ENCODE measurements at regions not wholly inside any gene's neighbourhood (a gene's known extent, or its start where the extent isn't known, plus 50 kb on each side); places are given as distances from the start of the nearest gene placed in this dataset.

DNA sequence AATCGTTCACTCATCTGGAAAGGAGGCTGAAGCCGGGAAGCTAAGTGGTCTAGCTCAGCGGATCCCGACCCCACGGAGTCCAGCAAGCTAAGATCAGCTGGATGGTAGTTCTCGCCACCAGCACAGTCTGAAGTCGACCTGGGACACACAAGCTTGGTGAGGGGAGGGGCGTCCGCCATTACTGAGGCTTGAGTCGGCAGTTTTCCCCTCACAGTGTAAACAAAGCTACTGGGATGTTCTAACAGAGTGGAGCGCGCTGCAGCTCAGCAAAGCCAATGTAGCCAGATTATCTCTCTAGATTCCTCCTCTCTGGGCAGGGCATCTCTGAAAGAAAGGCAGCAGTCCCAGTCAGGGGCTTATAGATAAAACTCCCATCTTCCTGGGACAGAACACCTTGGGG is 555.4 kb downstream of the BCOR start:
- TF ChIP-seq, protein P1, sequence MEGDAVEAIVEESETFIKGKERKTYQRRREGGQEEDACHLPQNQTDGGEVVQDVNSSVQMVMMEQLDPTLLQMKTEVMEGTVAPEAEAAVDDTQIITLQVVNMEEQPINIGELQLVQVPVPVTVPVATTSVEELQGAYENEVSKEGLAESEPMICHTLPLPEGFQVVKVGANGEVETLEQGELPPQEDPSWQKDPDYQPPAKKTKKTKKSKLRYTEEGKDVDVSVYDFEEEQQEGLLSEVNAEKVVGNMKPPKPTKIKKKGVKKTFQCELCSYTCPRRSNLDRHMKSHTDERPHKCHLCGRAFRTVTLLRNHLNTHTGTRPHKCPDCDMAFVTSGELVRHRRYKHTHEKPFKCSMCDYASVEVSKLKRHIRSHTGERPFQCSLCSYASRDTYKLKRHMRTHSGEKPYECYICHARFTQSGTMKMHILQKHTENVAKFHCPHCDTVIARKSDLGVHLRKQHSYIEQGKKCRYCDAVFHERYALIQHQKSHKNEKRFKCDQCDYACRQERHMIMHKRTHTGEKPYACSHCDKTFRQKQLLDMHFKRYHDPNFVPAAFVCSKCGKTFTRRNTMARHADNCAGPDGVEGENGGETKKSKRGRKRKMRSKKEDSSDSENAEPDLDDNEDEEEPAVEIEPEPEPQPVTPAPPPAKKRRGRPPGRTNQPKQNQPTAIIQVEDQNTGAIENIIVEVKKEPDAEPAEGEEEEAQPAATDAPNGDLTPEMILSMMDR (IDR thresholded peaks at IDR 0.05), result no peak
- DNase-seq (no peak), ATAC-seq (no peak), FAIRE-seq (no peak)
- intact Hi-C loops (cut with DNase I), result no loop called here
- H3K36me3 ChIP-seq, result no peaks in the 10 kb centered on the region
- no peak overlapping the region for H3K4me3 ChIP-seq
- peaks cover 0 to 12% (median 0%) of the 10 kb centered on the region in 4 donors for H3K27me3 ChIP-seq
- 51 to 52% methylated on average over 12 of the region's 12 CpGs for WGBS, 2 donors
- H3K9me3 ChIP-seq, result no peaks in the 10 kb centered on the region
- H3K4me1 ChIP-seq, result no peaks in the 10 kb centered on the region
- no peak overlapping the region for H3K27ac ChIP-seq

DNA sequence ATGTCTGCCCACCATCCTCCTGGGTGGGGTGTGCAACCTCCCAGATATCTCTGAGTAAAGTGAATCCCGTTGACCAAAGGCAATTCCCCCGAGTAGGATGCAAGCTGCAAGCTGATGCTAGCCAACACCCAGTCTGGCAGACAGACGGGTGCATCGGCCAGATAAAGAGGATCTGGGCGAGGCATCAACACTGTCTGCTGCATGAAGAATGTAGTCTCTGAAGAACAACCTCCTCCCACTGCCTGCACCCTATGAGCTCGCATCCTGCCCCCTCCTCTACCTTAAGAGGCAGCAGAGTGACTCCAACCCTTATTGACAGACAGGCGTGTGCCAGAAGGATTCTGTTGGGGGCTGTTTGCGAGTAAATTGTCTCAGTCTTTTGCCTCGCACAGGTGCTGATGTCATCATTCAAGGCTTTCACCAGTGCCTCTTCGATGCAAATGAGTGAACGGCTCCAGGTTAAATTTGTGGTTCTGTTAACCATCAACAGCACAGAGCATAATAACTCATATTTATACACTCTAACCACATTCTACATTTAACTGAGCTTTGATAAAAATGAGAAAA is 546.9 kb downstream of the BCOR start:
- FAIRE-seq (no peak), ATAC-seq (no peak), DNase-seq (no peak)
- TF ChIP-seq, protein P1 (IDR thresholded peaks at IDR 0.05), result no peak
- WGBS, 2 donors, result 54 to 61% methylated on average over 11 of the region's 11 CpGs
- Histone ChIP-seq H3K4me1 (no peaks in the 10 kb centered on the region), H3K27me3 (no peaks in the 10 kb centered on the region), H3K36me3 (no peaks in the 10 kb centered on the region), H3K27ac (no peak overlapping the region), H3K9me3 (no peaks in the 10 kb centered on the region), H3K4me3 (no peak overlapping the region)
- intact Hi-C loops (cut with DNase I), result no loop called here

DNA sequence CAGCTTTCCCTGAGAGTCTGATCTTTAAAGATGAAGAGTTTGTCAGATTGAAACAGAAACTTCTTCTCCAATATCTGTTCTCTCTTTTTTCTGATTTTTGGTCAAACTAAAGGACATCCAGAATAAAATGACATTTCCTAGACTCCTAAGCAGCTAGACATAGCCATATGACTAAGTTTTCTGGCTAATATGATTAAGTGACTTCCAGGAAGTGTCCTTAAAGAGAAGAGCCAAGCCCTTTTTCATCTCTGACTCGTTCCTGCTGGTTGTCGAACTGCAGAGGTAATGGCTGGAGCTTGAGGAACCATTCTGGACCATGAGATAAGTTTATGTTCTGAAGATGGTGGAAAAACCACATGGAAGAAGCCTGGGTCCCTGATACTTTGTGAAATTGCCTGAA is 546.0 kb downstream of the BCOR start:
- FAIRE-seq, result no peak
- Histone ChIP-seq H3K36me3 (no peaks in the 10 kb centered on the region), H3K27ac (no peak overlapping the region), H3K4me1 (no peaks in the 10 kb centered on the region), H3K27me3 (no peaks in the 10 kb centered on the region), H3K4me3 (no peak overlapping the region), H3K9me3 (no peaks in the 10 kb centered on the region)
- TF ChIP-seq, protein P1 (IDR thresholded peaks at IDR 0.05), result no peak
- no peak for ATAC-seq
- DNase-seq, result no peak
- intact Hi-C loops (cut with DNase I), result no loop called here
- WGBS, 2 donors, result 42 to 65% methylated on average over 2 of the region's 2 CpGs

DNA sequence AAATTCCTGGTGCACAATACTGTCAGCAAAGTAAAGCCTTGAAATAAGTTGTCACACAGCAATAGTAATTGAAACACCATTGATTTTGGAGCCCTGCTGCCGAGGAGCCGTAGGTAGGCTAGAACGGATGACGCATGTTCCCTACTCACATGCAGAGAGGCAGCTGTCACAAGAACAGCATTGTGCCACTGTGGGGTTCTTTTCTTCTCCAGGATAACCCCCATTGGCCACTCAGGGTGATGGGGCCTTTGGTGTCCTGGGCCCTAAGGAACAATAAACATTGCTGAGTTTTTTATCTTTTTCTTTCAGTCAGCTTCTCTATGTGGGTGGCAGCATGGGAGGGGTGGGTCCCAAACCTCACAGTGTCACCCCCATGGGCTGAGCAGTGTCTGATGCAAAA is 542.3 kb downstream of the BCOR start:
- Histone ChIP-seq H3K36me3 (no peaks in the 10 kb centered on the region), H3K27me3 (no peaks in the 10 kb centered on the region), H3K4me1 (no peaks in the 10 kb centered on the region), H3K4me3 (no peak overlapping the region), H3K27ac (no peak overlapping the region), H3K9me3 (no peaks in the 10 kb centered on the region)
- 92 to 94% methylated on average over 4 of the region's 4 CpGs for WGBS, 2 donors
- intact Hi-C loops (cut with DNase I), result no loop called here
- DNase-seq (no peak), FAIRE-seq (no peak), ATAC-seq (no peak)
- TF ChIP-seq, protein P1 (IDR thresholded peaks at IDR 0.05), result no peak

DNA sequence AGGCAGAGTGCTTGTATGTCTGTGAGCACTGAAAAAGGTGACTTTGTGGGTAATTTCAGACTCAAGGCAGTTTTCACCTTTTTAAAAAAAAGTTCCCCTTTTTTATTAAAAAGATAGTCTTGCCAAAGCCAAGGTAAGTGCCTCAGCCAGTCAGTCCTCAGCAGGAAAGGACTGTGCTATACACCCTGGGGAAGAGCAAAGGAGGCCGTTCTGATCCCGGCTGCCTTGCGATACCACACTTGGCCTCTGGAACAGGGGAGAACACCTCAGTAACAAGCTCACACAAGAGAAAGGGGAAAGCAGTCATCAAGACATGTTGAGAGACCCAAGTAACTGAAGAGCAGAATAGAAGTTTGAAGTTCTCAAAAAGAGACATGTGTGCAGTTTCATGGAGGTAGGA is 541.7 kb downstream of the BCOR start:
- TF ChIP-seq, protein P1 (IDR thresholded peaks at IDR 0.05), result no peak
- intact Hi-C loops (cut with DNase I), result no loop called here
- Histone ChIP-seq H3K4me1 (no peaks in the 10 kb centered on the region), H3K4me3 (no peak overlapping the region), H3K36me3 (no peaks in the 10 kb centered on the region), H3K9me3 (no peaks in the 10 kb centered on the region), H3K27me3 (no peaks in the 10 kb centered on the region), H3K27ac (no peak overlapping the region)
- no peak for ATAC-seq
- FAIRE-seq, result no peak
- no peak for DNase-seq
- 88 to 95% methylated on average over 3 of the region's 3 CpGs for WGBS, 2 donors
